ENCODE measurements at regions not wholly inside any gene's neighbourhood (a gene's known extent, or its start where the extent isn't known, plus 50 kb on each side); places are given as distances from the start of the nearest gene placed in this dataset.

GRCh38 chr3:31210068-31210645 is 315.7 kb upstream of the GADL1 start:
- ChIA-PET POLR2A (no interaction called here), CTCF (no interaction called here)
- DNase-seq = no peak
- Mint-ChIP-seq H3K4me3 (no peak overlapping the region), H3K27ac (no peak overlapping the region), H3K36me3 (ENCODE audit: low read depth) (no peaks in the 10 kb centered on the region), H3K27me3 (no peaks in the 10 kb centered on the region), H3K4me1 (peaks cover 20% of the 10 kb centered on the region), H3K9me3 (peaks cover 20% of the 10 kb centered on the region)
- no peak for TF ChIP-seq CTCF (IDR thresholded peaks at IDR 0.05)
- intact Hi-C loops (cut with micrococcal nuclease) = no loop called here
- no peak for ATAC-seq (ENCODE audit: low read depth)

- Mint-ChIP-seq H3K27me3 (no peaks in the 10 kb centered on the region), H3K4me3 (peak overlapping the region; percentile 22), H3K4me1 (peaks cover 25% of the 10 kb centered on the region), H3K36me3 (ENCODE audit: low read depth) (no peaks in the 10 kb centered on the region), H3K9me3 (peaks cover 5% of the 10 kb centered on the region), H3K27ac (no peak overlapping the region)
- ChIA-PET CTCF (no interaction called here), POLR2A (no interaction called here)
- no peak for TF ChIP-seq CTCF (IDR thresholded peaks at IDR 0.05)
- intact Hi-C loops (cut with micrococcal nuclease) = no loop called here
- no peak for DNase-seq
- no peak for ATAC-seq (ENCODE audit: low read depth)
Measured at GRCh38 chr3:31213869-31214486, 318.7 kb upstream of the STT3B start.

- POLR2A ChIA-PET = no interaction called here
Measured at GRCh38 chr3:31218082-31218481, 314.6 kb upstream of the STT3B start.

GRCh38 chr3:31219131-31219843 is 313.4 kb upstream of the STT3B start:
- ChIA-PET POLR2A (interaction anchor here (1.0 kb wide), 1 partner anchor 314 kb away, joined by 4 read pairs; the partner anchor contains the start of gene STT3B), CTCF (interaction anchor here (1.3 kb wide), 1 partner anchor 13 kb away, joined by 3 read pairs; no protein-coding TSS in a partner anchor)
- Mint-ChIP-seq H3K27ac (no peak overlapping the region), H3K4me3 (no peak overlapping the region), H3K4me1 (peaks cover 31% of the 10 kb centered on the region), H3K9me3 (no peaks in the 10 kb centered on the region), H3K27me3 (no peaks in the 10 kb centered on the region), H3K36me3 (ENCODE audit: low read depth) (no peaks in the 10 kb centered on the region)
- intact Hi-C loops (cut with micrococcal nuclease) = no loop called here
- DNase-seq = no peak
- TF ChIP-seq CTCF (IDR thresholded peaks at IDR 0.05) = no peak
- ATAC-seq (ENCODE audit: low read depth) = no peak

More at GRCh38 chr3:31218082-31218481, 314.6 kb upstream of the STT3B start:
- no peak overlapping the region for H3K27ac Mint-ChIP-seq
- no peak for ATAC-seq (ENCODE audit: low read depth)
- H3K4me3 Mint-ChIP-seq = no peak overlapping the region
- no peaks in the 10 kb centered on the region for H3K9me3 Mint-ChIP-seq
- DNase-seq = no peak
- no peak for TF ChIP-seq CTCF (IDR thresholded peaks at IDR 0.05)
- H3K4me1 Mint-ChIP-seq = peaks cover 34% of the 10 kb centered on the region
- H3K27me3 Mint-ChIP-seq = no peaks in the 10 kb centered on the region
- intact Hi-C loops (cut with micrococcal nuclease) = no loop called here
- no peaks in the 10 kb centered on the region for H3K36me3 Mint-ChIP-seq (ENCODE audit: low read depth)
- CTCF ChIA-PET = no interaction called here

- Mint-ChIP-seq H3K27ac (no peak overlapping the region), H3K36me3 (ENCODE audit: low read depth) (no peaks in the 10 kb centered on the region), H3K4me3 (no peak overlapping the region), H3K9me3 (no peaks in the 10 kb centered on the region), H3K27me3 (no peaks in the 10 kb centered on the region), H3K4me1 (peaks cover 30% of the 10 kb centered on the region)
- ATAC-seq (ENCODE audit: low read depth) (no peak), DNase-seq (no peak)
- TF ChIP-seq CTCF (IDR thresholded peaks at IDR 0.05) = no peak
- CTCF ChIA-PET = no interaction called here
- POLR2A ChIA-PET = no interaction called here
- intact Hi-C loops (cut with micrococcal nuclease) = no loop called here
Measured at GRCh38 chr3:31220431-31220830, 312.3 kb upstream of the STT3B start.

Data from activated B cell treated with CpG ODN at 0.5 μM for 24 hours (primary cell).